Ascending aorta (tissue), 2 donors: ENCODE measurements at regions not wholly inside any gene's neighbourhood (a gene's known extent, or its start where the extent isn't known, plus 50 kb on each side); places are given as distances from the start of the nearest gene placed in this dataset.
"Not testable (repeated sequence)": the region's sequence is repeated elsewhere in the genome, so short reads cannot be mapped to it uniquely, and the experiment has no call there.

Experiments used
- DNase-seq, 2 donors: peaks; one replicate each; pipeline ENCODE4 v3.0.0-alpha.2; 2019; ENCODE audit warnings: low spot score in 2 of 2
- H3K27ac ChIP-seq, 2 donors: fragments of 200-600 bp; sonication (generic); one replicate each; pipeline ENCODE4 v1.5.1; 2016 to 2017; ENCODE audit warnings: mild to moderate bottlenecking in 1 of 2
- H3K27me3 ChIP-seq: fragments of 200-600 bp; sonication (generic); one replicate; pipeline ENCODE4 v1.5.1; 2017
- H3K36me3 ChIP-seq, 2 donors: fragments of 200-600 bp; sonication (generic); one replicate each; pipeline ENCODE4 v1.5.1; 2016
- H3K4me1 ChIP-seq, 2 donors: fragments of 200-600 bp; sonication (generic); one replicate each; pipeline ENCODE4 v1.5.1; 2016 to 2017; ENCODE audit warnings: mild to moderate bottlenecking in 1 of 2
- H3K4me3 ChIP-seq, 2 donors: fragments of 200-600 bp; sonication (generic); one replicate each; pipeline ENCODE4 v1.5.1; 2016 to 2017; ENCODE audit warnings: mild to moderate bottlenecking in 1 of 2
- H3K9me3 ChIP-seq, 2 donors: fragments of 200-600 bp; sonication (generic); one replicate each; pipeline ENCODE4 v1.5.1; 2016
- CTCF ChIP-seq, 3 experiments: fragments of 200-600 bp in 2 of 3; fragments of 450-650 bp in 1 of 3; sonication (generic) in 2 of 3; IDR thresholded peaks; one replicate each; pipeline ENCODE4 v1.5.1; 2016 to 2019; ENCODE audit warnings: antibody characterized with exemption in 3 of 3, mild to moderate bottlenecking in 1 of 3, moderate library complexity in 1 of 3
- intact Hi-C: fragments of 100-400 bp; cut with DNase I; formaldehyde crosslinking; loops from one replicate; pipeline ENCODE4 v1.15.1; 2023

- intact Hi-C loops: no loop called here
- no peak for TF ChIP-seq CTCF (IDR thresholded peaks at IDR 0.05)
- H3K27me3 ChIP-seq: no peaks in the 10 kb centered on the region
Measured at GRCh38 chr10:23493711-23494110, 54.8 kb downstream of the OTUD1 start.

GRCh38 chr10:23496727-23497126, 57.9 kb downstream of the OTUD1 start:
- intact Hi-C loops: no loop called here
- no peak for DNase-seq
- H3K36me3 ChIP-seq: no peaks in the 10 kb centered on the region
- no peaks in the 10 kb centered on the region for H3K4me1 ChIP-seq
- H3K27me3 ChIP-seq: no peaks in the 10 kb centered on the region
- H3K4me3 ChIP-seq: no peak overlapping the region
- TF ChIP-seq CTCF (IDR thresholded peaks at IDR 0.05): no peak
- H3K9me3 ChIP-seq: no peaks in the 10 kb centered on the region
- H3K27ac ChIP-seq: no peak overlapping the region

More at GRCh38 chr10:23493711-23494110, 54.8 kb downstream of the OTUD1 start:
- H3K9me3 ChIP-seq: no peaks in the 10 kb centered on the region
- no peak for DNase-seq
- H3K4me1 ChIP-seq: no peaks in the 10 kb centered on the region
- H3K4me3 ChIP-seq: no peak overlapping the region
- no peak overlapping the region for H3K27ac ChIP-seq
- no peaks in the 10 kb centered on the region for H3K36me3 ChIP-seq

GRCh38 chr10:23499372-23500132, 60.7 kb downstream of the OTUD1 start:
- Histone ChIP-seq H3K9me3 (no peaks in the 10 kb centered on the region), H3K36me3 (no peaks in the 10 kb centered on the region), H3K27ac (no peak overlapping the region), H3K4me3 (no peak overlapping the region), H3K27me3 (no peaks in the 10 kb centered on the region), H3K4me1 (no peaks in the 10 kb centered on the region)
- no peak for TF ChIP-seq CTCF (IDR thresholded peaks at IDR 0.05)
- no peak for DNase-seq
- intact Hi-C loops: no loop called here

- no peak for TF ChIP-seq CTCF (IDR thresholded peaks at IDR 0.05)
- Histone ChIP-seq H3K9me3 (no peaks in the 10 kb centered on the region), H3K36me3 (no peaks in the 10 kb centered on the region), H3K27me3 (no peaks in the 10 kb centered on the region), H3K4me3 (no peak overlapping the region), H3K4me1 (no peaks in the 10 kb centered on the region), H3K27ac (no peak overlapping the region)
- intact Hi-C loops: no loop called here
- DNase-seq: no peak
Measured at GRCh38 chr10:23505797-23506465, 67.1 kb downstream of the OTUD1 start.

GRCh38 chr10:23512355-23513058, 73.6 kb downstream of the OTUD1 start:
- TF ChIP-seq CTCF (IDR thresholded peaks at IDR 0.05): no peak
- Histone ChIP-seq H3K4me3 (no peak overlapping the region), H3K27me3 (no peaks in the 10 kb centered on the region), H3K4me1 (no peaks in the 10 kb centered on the region), H3K36me3 (no peaks in the 10 kb centered on the region), H3K27ac (no peak overlapping the region), H3K9me3 (no peaks in the 10 kb centered on the region)
- intact Hi-C loops: no loop called here
- no peak for DNase-seq

GRCh38 chr10:23513621-23514020, 74.7 kb downstream of the OTUD1 start:
- intact Hi-C loops, H3K27me3 ChIP-seq, H3K36me3 ChIP-seq, DNase-seq, H3K4me3 ChIP-seq, H3K9me3 ChIP-seq, H3K4me1 ChIP-seq, H3K27ac ChIP-seq: not testable (repeated sequence)
